WTC11 (cell line): ENCODE measurements at regions not wholly inside any gene's neighbourhood (a gene's known extent, or its start where the extent isn't known, plus 50 kb on each side); places are given as distances from the start of the nearest gene placed in this dataset.

Experiments used
- ESRRA ChIP-seq: sonication (generic); formaldehyde crosslinking; IDR thresholded peaks from 2 replicates; pipeline ENCODE4 v1.8.1; 2022; ENCODE audit warnings: mild to moderate bottlenecking, missing genetic modification reagents, borderline replicate concordance
- FOXP1 ChIP-seq: sonication (generic); formaldehyde crosslinking; IDR thresholded peaks from 2 replicates; pipeline ENCODE4 v1.8.0; 2022; ENCODE audit warnings: missing genetic modification reagents, mild to moderate bottlenecking, moderate library complexity, borderline replicate concordance
- KAT7 ChIP-seq: sonication (generic); formaldehyde crosslinking; IDR thresholded peaks from 2 replicates; pipeline ENCODE4 v1.8.1; 2023; ENCODE audit warnings: missing genetic modification reagents, mild to moderate bottlenecking, borderline replicate concordance
- MAX ChIP-seq: sonication (generic); formaldehyde crosslinking; IDR thresholded peaks from 2 replicates; pipeline ENCODE4 v1.8.0; 2022; ENCODE audit warnings: mild to moderate bottlenecking, missing genetic modification reagents
- ZNF232 ChIP-seq: sonication (generic); formaldehyde crosslinking; IDR thresholded peaks from 2 replicates; pipeline ENCODE4 v1.8.0; 2022; ENCODE audit warnings: mild to moderate bottlenecking, missing genetic modification reagents
- ZNF416 ChIP-seq: fragments of 250-450 bp; sonication (Bioruptor Pico); IDR thresholded peaks from 2 replicates; pipeline ENCODE4 v1.9.0; 2021; ENCODE audit warnings: mild to moderate bottlenecking, inconsistent platforms
- TF ChIP-seq, protein P1 (sequence below): fragments of 200-600 bp; IDR thresholded peaks from 2 replicates; pipeline ENCODE4 v1.8.0; 2022; ENCODE audit warnings: antibody characterized with exemption
- TF ChIP-seq, protein P2 (sequence below): sonication (generic); formaldehyde crosslinking; IDR thresholded peaks from 2 replicates; pipeline ENCODE4 v1.8.1; 2023; ENCODE audit warnings: mild to moderate bottlenecking, moderate library complexity, missing genetic modification reagents

DNA sequence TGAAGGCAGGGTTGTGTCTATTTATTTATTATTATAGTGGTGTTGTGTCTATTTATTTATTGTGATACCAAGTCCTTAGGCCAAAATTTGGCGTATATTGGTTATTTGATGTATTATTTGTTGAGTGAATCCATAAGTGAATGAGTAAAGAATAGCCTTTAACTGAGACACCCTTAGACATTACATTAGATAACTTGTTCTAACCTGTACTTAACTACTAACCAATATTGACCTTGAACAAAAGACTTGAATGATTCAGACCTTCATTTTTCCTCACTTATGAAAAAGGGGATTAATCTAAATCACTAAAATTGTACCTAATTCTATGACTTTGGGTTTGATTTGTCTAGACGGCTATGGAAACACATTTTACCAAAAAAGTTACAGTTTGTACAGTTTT is 370.5 kb downstream of the JRKL start:
- TF ChIP-seq ZNF232: no peak
- no peak for TF ChIP-seq MAX
- TF ChIP-seq, protein P1, sequence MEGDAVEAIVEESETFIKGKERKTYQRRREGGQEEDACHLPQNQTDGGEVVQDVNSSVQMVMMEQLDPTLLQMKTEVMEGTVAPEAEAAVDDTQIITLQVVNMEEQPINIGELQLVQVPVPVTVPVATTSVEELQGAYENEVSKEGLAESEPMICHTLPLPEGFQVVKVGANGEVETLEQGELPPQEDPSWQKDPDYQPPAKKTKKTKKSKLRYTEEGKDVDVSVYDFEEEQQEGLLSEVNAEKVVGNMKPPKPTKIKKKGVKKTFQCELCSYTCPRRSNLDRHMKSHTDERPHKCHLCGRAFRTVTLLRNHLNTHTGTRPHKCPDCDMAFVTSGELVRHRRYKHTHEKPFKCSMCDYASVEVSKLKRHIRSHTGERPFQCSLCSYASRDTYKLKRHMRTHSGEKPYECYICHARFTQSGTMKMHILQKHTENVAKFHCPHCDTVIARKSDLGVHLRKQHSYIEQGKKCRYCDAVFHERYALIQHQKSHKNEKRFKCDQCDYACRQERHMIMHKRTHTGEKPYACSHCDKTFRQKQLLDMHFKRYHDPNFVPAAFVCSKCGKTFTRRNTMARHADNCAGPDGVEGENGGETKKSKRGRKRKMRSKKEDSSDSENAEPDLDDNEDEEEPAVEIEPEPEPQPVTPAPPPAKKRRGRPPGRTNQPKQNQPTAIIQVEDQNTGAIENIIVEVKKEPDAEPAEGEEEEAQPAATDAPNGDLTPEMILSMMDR: no peak
- no peak for TF ChIP-seq ZNF416 (CRISPR knock-in tag)
- no peak for TF ChIP-seq ESRRA (CRISPR knock-in tag)
- TF ChIP-seq, protein P2, sequence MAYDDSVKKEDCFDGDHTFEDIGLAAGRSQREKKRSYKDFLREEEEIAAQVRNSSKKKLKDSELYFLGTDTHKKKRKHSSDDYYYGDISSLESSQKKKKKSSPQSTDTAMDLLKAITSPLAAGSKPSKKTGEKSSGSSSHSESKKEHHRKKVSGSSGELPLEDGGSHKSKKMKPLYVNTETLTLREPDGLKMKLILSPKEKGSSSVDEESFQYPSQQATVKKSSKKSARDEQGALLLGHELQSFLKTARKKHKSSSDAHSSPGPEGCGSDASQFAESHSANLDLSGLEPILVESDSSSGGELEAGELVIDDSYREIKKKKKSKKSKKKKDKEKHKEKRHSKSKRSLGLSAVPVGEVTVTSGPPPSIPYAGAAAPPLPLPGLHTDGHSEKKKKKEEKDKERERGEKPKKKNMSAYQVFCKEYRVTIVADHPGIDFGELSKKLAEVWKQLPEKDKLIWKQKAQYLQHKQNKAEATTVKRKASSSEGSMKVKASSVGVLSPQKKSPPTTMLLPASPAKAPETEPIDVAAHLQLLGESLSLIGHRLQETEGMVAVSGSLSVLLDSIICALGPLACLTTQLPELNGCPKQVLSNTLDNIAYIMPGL (CRISPR knock-in tag): no peak
- TF ChIP-seq FOXP1 (CRISPR knock-in tag): no peak
- TF ChIP-seq KAT7: no peak
